ENCODE measurements at regions not wholly inside any gene's neighbourhood (a gene's known extent, or its start where the extent isn't known, plus 50 kb on each side); places are given as distances from the start of the nearest gene placed in this dataset.

DNA sequence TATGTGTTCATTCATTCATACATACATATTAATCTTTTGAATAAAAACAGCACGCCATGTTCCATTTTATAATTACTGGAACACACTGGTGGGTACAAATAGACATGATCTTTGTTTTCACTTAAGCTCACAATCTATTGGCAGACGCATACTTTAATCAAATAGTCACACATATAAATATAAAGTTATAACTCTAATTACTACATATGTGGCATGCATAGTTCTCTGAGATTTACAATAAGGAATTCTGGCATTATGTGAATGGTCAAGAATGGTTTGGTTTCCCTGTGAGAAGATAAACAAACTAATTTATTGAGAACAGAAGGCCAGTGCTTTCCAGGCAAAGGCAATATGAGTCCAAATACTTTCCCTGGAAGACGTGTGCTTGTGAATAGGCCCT, 576.2 kb downstream of the CDH8 start:
- TF ChIP-seq CTCF (conservative IDR thresholded peaks at IDR 0.05) (no peak), EZH2 (IDR thresholded peaks at IDR 0.05; ENCODE audit: low read depth) (no peak)

Measured in PC-9 (cell line).